Activated naive CD4-positive, alpha-beta T cell treated with anti-CD3 and anti-CD28 coated beads, Interleukin-2, amount 10 ng/mL, durations not matched to agents 7 days and 5 days (primary cell): ENCODE measurements at regions not wholly inside any gene's neighbourhood (a gene's known extent, or its start where the extent isn't known, plus 50 kb on each side); places are given as distances from the start of the nearest gene placed in this dataset.

Experiments used
- CTCF ChIA-PET: fragments of 350-600 bp; sonication (Branson Sonifier 250); formaldehyde crosslinking; loops from one replicate; lab custom pipeline; 2021; ENCODE audit warnings: antibody characterized with exemption; lab: Charles Lee
- DNase-seq: peaks from one replicate; pipeline ENCODE4 v3.0.0-alpha.2; 2020
- H3K27ac Mint-ChIP-seq: one replicate; pipeline ENCODE4 v1.8.0; 2021; ENCODE audit warnings: mild to moderate bottlenecking, moderate library complexity, mixed read lengths
- H3K27me3 Mint-ChIP-seq: one replicate; pipeline ENCODE4 v1.8.0; 2021; ENCODE audit warnings: mild to moderate bottlenecking, mixed read lengths
- H3K36me3 Mint-ChIP-seq: one replicate; pipeline ENCODE4 v1.8.0; 2021; ENCODE audit warnings: mixed read lengths
- H3K4me1 Mint-ChIP-seq: one replicate; pipeline ENCODE4 v1.8.0; 2021; ENCODE audit warnings: mixed read lengths
- H3K4me3 Mint-ChIP-seq: one replicate; pipeline ENCODE4 v1.8.0; 2021; ENCODE audit warnings: mild to moderate bottlenecking, moderate library complexity, mixed read lengths
- H3K9me3 Mint-ChIP-seq: one replicate; pipeline ENCODE4 v1.8.0; 2021; ENCODE audit warnings: mixed read lengths

GRCh38 chr12:65597527-65597926, 226.8 kb upstream of the HMGA2 start:
- H3K27me3 Mint-ChIP-seq, result peaks cover 4% of the 10 kb centered on the region
- H3K9me3 Mint-ChIP-seq, result no peaks in the 10 kb centered on the region
- no peak overlapping the region for H3K4me3 Mint-ChIP-seq
- CTCF ChIA-PET, result no interaction called here
- no peaks in the 10 kb centered on the region for H3K4me1 Mint-ChIP-seq
- H3K27ac Mint-ChIP-seq, result no peak overlapping the region
- DNase-seq, result no peak
- no peaks in the 10 kb centered on the region for H3K36me3 Mint-ChIP-seq

- Mint-ChIP-seq H3K27ac (no peak overlapping the region), H3K36me3 (no peaks in the 10 kb centered on the region), H3K9me3 (no peaks in the 10 kb centered on the region), H3K4me1 (no peaks in the 10 kb centered on the region), H3K27me3 (peaks cover 4% of the 10 kb centered on the region), H3K4me3 (no peak overlapping the region)
- DNase-seq, result no peak
- CTCF ChIA-PET, result no interaction called here
These were observed 225.6 kb upstream of the HMGA2 start for GRCh38 chr12:65598688-65599087.

GRCh38 chr12:65602253-65602609, 222.1 kb upstream of the HMGA2 start:
- no peak overlapping the region for H3K27ac Mint-ChIP-seq
- H3K9me3 Mint-ChIP-seq, result no peaks in the 10 kb centered on the region
- H3K36me3 Mint-ChIP-seq, result no peaks in the 10 kb centered on the region
- CTCF ChIA-PET, result interaction anchor here (0.7 to 1.6 kb wide), 13 partner anchors 8 to 634 kb away, joined by 3 to 6 read pairs (median 3); no protein-coding TSS in a partner anchor
- H3K4me1 Mint-ChIP-seq, result no peaks in the 10 kb centered on the region
- DNase-seq, result no peak
- no peak overlapping the region for H3K4me3 Mint-ChIP-seq
- peaks cover 4% of the 10 kb centered on the region for H3K27me3 Mint-ChIP-seq

- Mint-ChIP-seq H3K4me1 (no peaks in the 10 kb centered on the region), H3K27me3 (peaks cover 4% of the 10 kb centered on the region), H3K27ac (no peak overlapping the region), H3K9me3 (no peaks in the 10 kb centered on the region), H3K4me3 (no peak overlapping the region), H3K36me3 (no peaks in the 10 kb centered on the region)
- peak; percentile 51 for DNase-seq
- CTCF ChIA-PET, result interaction anchor here (0.6 to 1.6 kb wide), 14 partner anchors 9 to 635 kb away, joined by 3 to 6 read pairs (median 3); no protein-coding TSS in a partner anchor
These were observed 221.5 kb upstream of the HMGA2 start for GRCh38 chr12:65602610-65603295.

- Mint-ChIP-seq H3K4me1 (no peaks in the 10 kb centered on the region), H3K27ac (no peak overlapping the region), H3K27me3 (peaks cover 4% of the 10 kb centered on the region), H3K9me3 (no peaks in the 10 kb centered on the region), H3K36me3 (no peaks in the 10 kb centered on the region), H3K4me3 (no peak overlapping the region)
- CTCF ChIA-PET, result interaction anchor here (0.8 to 1.6 kb wide), 7 partner anchors 10 to 636 kb away, joined by 3 to 6 read pairs (median 3); no protein-coding TSS in a partner anchor
- no peak for DNase-seq
These were observed 220.6 kb upstream of the HMGA2 start for GRCh38 chr12:65603438-65604351.

GRCh38 chr12:65605019-65605418, 219.3 kb upstream of the HMGA2 start:
- CTCF ChIA-PET, result no interaction called here
- Mint-ChIP-seq H3K27me3 (peaks cover 4% of the 10 kb centered on the region), H3K27ac (no peak overlapping the region), H3K36me3 (no peaks in the 10 kb centered on the region), H3K4me1 (no peaks in the 10 kb centered on the region), H3K9me3 (no peaks in the 10 kb centered on the region), H3K4me3 (no peak overlapping the region)
- no peak for DNase-seq

- no peak overlapping the region for H3K4me3 Mint-ChIP-seq
- no peaks in the 10 kb centered on the region for H3K4me1 Mint-ChIP-seq
- no peak overlapping the region for H3K27ac Mint-ChIP-seq
- H3K9me3 Mint-ChIP-seq, result no peaks in the 10 kb centered on the region
- H3K27me3 Mint-ChIP-seq, result no peaks in the 10 kb centered on the region
- no peak for DNase-seq
- no peaks in the 10 kb centered on the region for H3K36me3 Mint-ChIP-seq
- CTCF ChIA-PET, result no interaction called here
These were observed 218.1 kb upstream of the HMGA2 start for GRCh38 chr12:65606008-65606766.

- no peak for DNase-seq
- Mint-ChIP-seq H3K4me3 (no peak overlapping the region), H3K36me3 (no peaks in the 10 kb centered on the region), H3K27me3 (no peaks in the 10 kb centered on the region), H3K9me3 (no peaks in the 10 kb centered on the region), H3K27ac (no peak overlapping the region), H3K4me1 (no peaks in the 10 kb centered on the region)
- CTCF ChIA-PET, result no interaction called here
These were observed 216.9 kb upstream of the HMGA2 start for GRCh38 chr12:65607401-65607841.

- DNase-seq, result no peak
- Mint-ChIP-seq H3K9me3 (no peaks in the 10 kb centered on the region), H3K27ac (no peak overlapping the region), H3K4me3 (no peak overlapping the region), H3K36me3 (no peaks in the 10 kb centered on the region), H3K4me1 (no peaks in the 10 kb centered on the region), H3K27me3 (no peaks in the 10 kb centered on the region)
- CTCF ChIA-PET, result no interaction called here
These were observed 215.9 kb upstream of the HMGA2 start for GRCh38 chr12:65608319-65608916.

GRCh38 chr12:65609359-65609771, 214.9 kb upstream of the HMGA2 start:
- Mint-ChIP-seq H3K4me1 (no peaks in the 10 kb centered on the region), H3K27ac (no peak overlapping the region), H3K36me3 (no peaks in the 10 kb centered on the region), H3K4me3 (no peak overlapping the region), H3K27me3 (no peaks in the 10 kb centered on the region), H3K9me3 (no peaks in the 10 kb centered on the region)
- CTCF ChIA-PET, result no interaction called here
- no peak for DNase-seq

GRCh38 chr12:65611396-65611795, 212.9 kb upstream of the HMGA2 start:
- no peaks in the 10 kb centered on the region for H3K36me3 Mint-ChIP-seq
- H3K27me3 Mint-ChIP-seq, result no peaks in the 10 kb centered on the region
- H3K9me3 Mint-ChIP-seq, result no peaks in the 10 kb centered on the region
- DNase-seq, result no peak
- no peak overlapping the region for H3K27ac Mint-ChIP-seq
- no peaks in the 10 kb centered on the region for H3K4me1 Mint-ChIP-seq
- CTCF ChIA-PET, result interaction anchor here (1.3 kb wide), 1 partner anchor 9 kb away, joined by 4 read pairs; no protein-coding TSS in a partner anchor
- no peak overlapping the region for H3K4me3 Mint-ChIP-seq

- H3K27ac Mint-ChIP-seq, result no peak overlapping the region
- DNase-seq, result no peak
- H3K9me3 Mint-ChIP-seq, result no peaks in the 10 kb centered on the region
- H3K27me3 Mint-ChIP-seq, result no peaks in the 10 kb centered on the region
- H3K4me3 Mint-ChIP-seq, result no peak overlapping the region
- no peaks in the 10 kb centered on the region for H3K4me1 Mint-ChIP-seq
- CTCF ChIA-PET, result interaction anchor here (1.3 kb wide), 1 partner anchor 10 kb away, joined by 4 read pairs; no protein-coding TSS in a partner anchor
- no peaks in the 10 kb centered on the region for H3K36me3 Mint-ChIP-seq
These were observed 211.8 kb upstream of the HMGA2 start for GRCh38 chr12:65612440-65612839.

- Mint-ChIP-seq H3K4me3 (no peak overlapping the region), H3K36me3 (no peaks in the 10 kb centered on the region), H3K4me1 (no peaks in the 10 kb centered on the region), H3K27me3 (no peaks in the 10 kb centered on the region), H3K27ac (no peak overlapping the region), H3K9me3 (no peaks in the 10 kb centered on the region)
- CTCF ChIA-PET, result no interaction called here
- DNase-seq, result no peak
These were observed 210.6 kb upstream of the HMGA2 start for GRCh38 chr12:65613692-65614091.
